Fibroblast of skin of right biceps (primary cell): ENCODE measurements at regions not wholly inside any gene's neighbourhood (a gene's known extent, or its start where the extent isn't known, plus 50 kb on each side); places are given as distances from the start of the nearest gene placed in this dataset.

Source experiments
- DNase-seq: peaks from one replicate; pipeline ENCODE4 v3.0.0-alpha.2; 2013

DNA sequence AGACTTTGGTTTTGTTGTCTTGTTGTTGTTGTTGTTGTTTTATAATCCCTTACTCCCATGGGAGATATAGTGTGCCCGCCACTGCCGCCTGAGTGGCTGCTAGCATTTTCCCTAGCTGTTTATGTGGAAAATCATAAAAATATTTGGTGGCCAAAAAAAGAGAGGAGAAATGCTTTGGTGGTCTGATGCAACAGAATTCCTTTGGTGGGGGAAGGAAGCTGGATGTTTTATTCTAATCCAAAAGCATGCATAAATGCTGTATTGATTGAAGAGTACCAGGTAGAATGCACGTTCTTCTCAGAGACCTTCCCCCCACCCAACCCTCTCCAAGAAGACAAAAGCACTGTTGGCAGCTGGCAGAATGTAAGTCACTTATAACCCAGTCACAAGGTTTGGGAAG is 93.2 kb downstream of the C17orf67 start:
- DNase-seq, result peak; percentile 62
